SK-N-SH (cell line): ENCODE measurements at regions not wholly inside any gene's neighbourhood (a gene's known extent, or its start where the extent isn't known, plus 50 kb on each side); places are given as distances from the start of the nearest gene placed in this dataset.

ENCODE experiments used
- CTCF ChIA-PET: fragments of 300-600, 350-600 bp; formaldehyde crosslinking; extraction: SDS; loops from one replicate; lab custom pipeline; 2021; lab: Yijun Ruan, JAX
- POLR2A ChIA-PET: fragments of 350-600 bp; sonication (Branson Sonifier 250); formaldehyde crosslinking; extraction: SDS; loops from one replicate; lab custom pipeline; 2020; ENCODE audit warnings: antibody characterized with exemption, inconsistent platforms; lab: Yijun Ruan, JAX
- DNase-seq: peaks from one replicate; pipeline ENCODE4 v3.0.0; 2012
- H2AFZ ChIP-seq: fragments of 200-600 bp; sonication (generic); 2 replicates; pipeline ENCODE4 v1.8.1; 2016; ENCODE audit warnings: antibody characterized with exemption, mild to moderate bottlenecking, low read depth
- H3F3A ChIP-seq: fragments of 200-600 bp; sonication (generic); replicated peaks from 2 replicates; pipeline ENCODE3; 2016; ENCODE audit warnings: antibody characterized with exemption, mild to moderate bottlenecking; ENCODE audit not compliant: insufficient read depth
- H3K27ac ChIP-seq, 2 experiments: fragments of 200-500 bp in 1 of 2; fragments of 200-600 bp in 1 of 2; sonication (Bioruptor generic) in 1 of 2; sonication (generic), shearing (Covaris generic) in 1 of 2; 2 replicates each; pipeline versions ENCODE4 v1.5.1 to v1.6.1; 2014 to 2016; ENCODE audit warnings: low read depth in 2 of 2, inconsistent platforms in 1 of 2, low read length in 1 of 2, mild to moderate bottlenecking in 1 of 2, mixed read lengths in 1 of 2
- H3K27me3 ChIP-seq: fragments of 200-600 bp; sonication (generic), shearing (Covaris generic); 2 replicates; pipeline ENCODE4 v1.6.1; 2016; ENCODE audit warnings: mixed run types; ENCODE audit not compliant: insufficient read depth
- H3K36me3 ChIP-seq, 2 experiments: fragments of 200-500 bp in 1 of 2; fragments of 200-600 bp in 1 of 2; sonication (Bioruptor generic) in 1 of 2; sonication (generic) in 1 of 2; replicated peaks in 1 of 2; 2 replicates each; pipeline versions ENCODE3 to v1.5.1; 2014 to 2016; ENCODE audit warnings: low read length in 1 of 2, mild to moderate bottlenecking in 1 of 2; ENCODE audit not compliant: insufficient read depth in 2 of 2, control insufficient read depth in 1 of 2
- H3K4me1 ChIP-seq, 2 experiments: fragments of 200-500 bp in 1 of 2; fragments of 200-600 bp in 1 of 2; sonication (Bioruptor generic) in 1 of 2; sonication (generic), shearing (Covaris generic) in 1 of 2; 2 replicates each; pipeline versions ENCODE4 v1.5.1 to v1.6.1; 2014 to 2016; ENCODE audit warnings: low read depth in 1 of 2, low read length in 1 of 2, mixed run types in 1 of 2; ENCODE audit not compliant: insufficient read depth in 2 of 2, control insufficient read depth in 1 of 2
- H3K4me2 ChIP-seq: fragments of 200-600 bp; sonication (generic), shearing (Covaris generic); 2 replicates; pipeline ENCODE4 v1.6.1; 2017; ENCODE audit warnings: mixed run types
- H3K4me3 ChIP-seq, 2 experiments: fragments of 200-500 bp in 1 of 2; fragments of 200-600 bp in 1 of 2; sonication (Bioruptor generic) in 1 of 2; sonication (generic), shearing (Covaris generic) in 1 of 2; 2 replicates each; pipeline versions ENCODE4 v1.5.1 to v1.8.1; 2014 to 2016; ENCODE audit warnings: low read depth in 2 of 2, inconsistent platforms in 1 of 2, low read length in 1 of 2, mild to moderate bottlenecking in 1 of 2, mixed read lengths in 1 of 2, moderate library complexity in 1 of 2
- H3K79me2 ChIP-seq: fragments of 200-600 bp; sonication (generic); 2 replicates; pipeline ENCODE4 v1.8.1; 2017; ENCODE audit warnings: mild to moderate bottlenecking; ENCODE audit not compliant: insufficient read depth
- H3K9ac ChIP-seq: fragments of 200-600 bp; sonication (generic); 2 replicates; pipeline ENCODE4 v1.6.1; 2017; ENCODE audit warnings: mixed run types
- H3K9me2 ChIP-seq: fragments of 200-600 bp; sonication (generic); 2 replicates; pipeline ENCODE4 v1.6.1; 2017; ENCODE audit warnings: mixed run types
- H3K9me3 ChIP-seq: fragments of 200-600 bp; sonication (generic); 2 replicates; pipeline ENCODE4 v1.6.1; 2017; ENCODE audit warnings: mixed run types, mild to moderate bottlenecking, moderate library complexity
- H4K20me1 ChIP-seq: fragments of 200-600 bp; sonication (generic); 2 replicates; pipeline ENCODE4 v1.6.1; 2017; ENCODE audit warnings: mild to moderate bottlenecking, mixed run types; ENCODE audit not compliant: insufficient read depth
- ELF1 ChIP-seq: IDR thresholded peaks from 2 replicates; pipeline ENCODE4 v1.4.0; 2012
- EP300 ChIP-seq, 2 experiments: IDR thresholded peaks; 2 replicates each; pipeline versions ENCODE4 v1.4.0 to v1.6.1; 2012; ENCODE audit warnings: borderline replicate concordance in 1 of 2, low read depth in 1 of 2, low read length in 1 of 2
- FOSL2 ChIP-seq: IDR thresholded peaks from 2 replicates; pipeline ENCODE4 v1.4.0; 2012; ENCODE audit warnings: low read depth, mild to moderate bottlenecking, moderate library complexity, borderline replicate concordance
- GABPA ChIP-seq: IDR thresholded peaks from 2 replicates; pipeline ENCODE4 v1.4.0; 2012; ENCODE audit warnings: low read depth, mild to moderate bottlenecking
- GATA2 ChIP-seq: sonication (generic); formaldehyde crosslinking; IDR thresholded peaks from 2 replicates; pipeline ENCODE4 v1.5.0; 2020; ENCODE audit warnings: mild to moderate bottlenecking, missing genetic modification reagents
- JUND ChIP-seq: IDR thresholded peaks from 2 replicates; pipeline ENCODE4 v1.4.0; 2012
- MEF2A ChIP-seq: IDR thresholded peaks from 2 replicates; pipeline ENCODE4 v1.4.0; 2012; ENCODE audit warnings: low read depth, borderline replicate concordance
- NFIC ChIP-seq: IDR thresholded peaks from 2 replicates; pipeline ENCODE4 v1.4.0; 2012; ENCODE audit warnings: borderline replicate concordance
- NRF1 ChIP-seq: IDR thresholded peaks from 2 replicates; pipeline ENCODE4 v1.6.1; 2012; ENCODE audit warnings: low read depth, mild to moderate bottlenecking, low read length
- RAD21 ChIP-seq: IDR thresholded peaks from 2 replicates; pipeline ENCODE4 v1.6.1; 2012; ENCODE audit warnings: mild to moderate bottlenecking, low read length
- RXRA ChIP-seq: IDR thresholded peaks from 2 replicates; pipeline ENCODE4 v1.4.0; 2012; ENCODE audit warnings: low read depth, mild to moderate bottlenecking, borderline replicate concordance
- SIN3A ChIP-seq: IDR thresholded peaks from 2 replicates; pipeline ENCODE4 v1.6.1; 2012; ENCODE audit warnings: low read depth, mild to moderate bottlenecking, low read length, moderate library complexity, borderline replicate concordance
- SMC3 ChIP-seq: IDR thresholded peaks from 2 replicates; pipeline ENCODE4 v1.6.1; 2012; ENCODE audit warnings: low read depth, low read length, improper control_type of control experiment
- TAF1 ChIP-seq: IDR thresholded peaks from 2 replicates; pipeline ENCODE4 v1.6.1; 2012; ENCODE audit warnings: low read depth, mild to moderate bottlenecking, low read length, moderate library complexity, borderline replicate concordance
- TEAD4 ChIP-seq: IDR thresholded peaks from 2 replicates; pipeline ENCODE4 v1.4.0; 2012; ENCODE audit warnings: mild to moderate bottlenecking, borderline replicate concordance; ENCODE audit not compliant: insufficient read depth
- WGBS: methylation state at CpG from one replicate; pipeline ENCODE4 v1.1.6; 2017; ENCODE audit warnings: low lambda C conversion rate; 5-methylcytosine and 5-hydroxymethylcytosine counted together
- TF ChIP-seq, protein P1 (sequence below): fragments of 150-350 bp; IDR thresholded peaks from 2 replicates; pipeline ENCODE4 v1.6.1; 2017; ENCODE audit warnings: antibody characterized with exemption, low read length, low read depth, borderline replicate concordance
- TF ChIP-seq, protein P2 (sequence below): fragments of 150-350 bp; IDR thresholded peaks from 2 replicates; pipeline ENCODE4 v1.6.1; 2016; ENCODE audit warnings: mild to moderate bottlenecking, low read depth, low read length
- TF ChIP-seq, protein P3 (sequence below): IDR thresholded peaks from 2 replicates; pipeline ENCODE4 v1.4.0; 2012; ENCODE audit warnings: low read depth
- TF ChIP-seq, protein P4 (sequence below): IDR thresholded peaks from 2 replicates; pipeline ENCODE4 v1.4.0; 2012; ENCODE audit warnings: low read depth, borderline replicate concordance
- TF ChIP-seq, protein P5 (sequence below): IDR thresholded peaks from 2 replicates; pipeline ENCODE4 v1.4.0; 2012; ENCODE audit warnings: low read depth, borderline replicate concordance

DNA sequence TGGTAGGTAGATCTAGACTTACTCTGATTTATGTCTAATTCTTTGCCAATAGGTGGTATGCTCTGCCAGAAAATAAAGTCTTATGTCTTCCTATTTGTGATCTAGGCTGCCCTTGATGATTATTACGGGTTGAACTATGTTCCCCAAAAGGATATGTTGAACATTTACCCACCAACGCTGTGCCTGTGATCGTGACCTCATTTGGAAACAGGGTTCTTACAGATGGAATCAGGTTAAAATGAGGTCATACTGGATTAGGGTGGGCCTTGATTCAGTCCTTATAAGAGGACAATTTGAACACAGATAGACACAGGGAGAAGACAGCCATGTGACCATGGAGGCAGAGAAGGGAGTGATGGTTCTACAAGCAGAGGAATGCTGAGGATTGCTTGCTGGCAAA, 95.1 kb upstream of the BCAR3 start:
- Histone ChIP-seq H3K4me2 (no peak overlapping the region), H2AFZ (no peak overlapping the region), H3K9ac (no peak overlapping the region), H4K20me1 (no peaks in the 10 kb centered on the region), H3K4me3 (no peak overlapping the region), H3K9me3 (no peaks in the 10 kb centered on the region), H3K27ac (no peak overlapping the region), H3K36me3 (no peaks in the 10 kb centered on the region), H3K9me2 (no peaks in the 10 kb centered on the region), H3K27me3 (no peaks in the 10 kb centered on the region), H3K4me1 (peaks cover 0 to 26% of the 10 kb centered on the region in 2 experiments; a peak in 3 of 4 replicates), H3K79me2 (no peaks in the 10 kb centered on the region), H3F3A (peaks cover 25% of the 10 kb centered on the region)
- no peak for DNase-seq
- TF ChIP-seq JUND, result no peak
- TF ChIP-seq SMC3, result no peak
- no peak for TF ChIP-seq TEAD4
- TF ChIP-seq, protein P1, sequence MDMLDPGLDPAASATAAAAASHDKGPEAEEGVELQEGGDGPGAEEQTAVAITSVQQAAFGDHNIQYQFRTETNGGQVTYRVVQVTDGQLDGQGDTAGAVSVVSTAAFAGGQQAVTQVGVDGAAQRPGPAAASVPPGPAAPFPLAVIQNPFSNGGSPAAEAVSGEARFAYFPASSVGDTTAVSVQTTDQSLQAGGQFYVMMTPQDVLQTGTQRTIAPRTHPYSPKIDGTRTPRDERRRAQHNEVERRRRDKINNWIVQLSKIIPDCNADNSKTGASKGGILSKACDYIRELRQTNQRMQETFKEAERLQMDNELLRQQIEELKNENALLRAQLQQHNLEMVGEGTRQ, result no peak
- TF ChIP-seq RXRA, result no peak
- no peak for TF ChIP-seq NFIC
- TF ChIP-seq, protein P2, sequence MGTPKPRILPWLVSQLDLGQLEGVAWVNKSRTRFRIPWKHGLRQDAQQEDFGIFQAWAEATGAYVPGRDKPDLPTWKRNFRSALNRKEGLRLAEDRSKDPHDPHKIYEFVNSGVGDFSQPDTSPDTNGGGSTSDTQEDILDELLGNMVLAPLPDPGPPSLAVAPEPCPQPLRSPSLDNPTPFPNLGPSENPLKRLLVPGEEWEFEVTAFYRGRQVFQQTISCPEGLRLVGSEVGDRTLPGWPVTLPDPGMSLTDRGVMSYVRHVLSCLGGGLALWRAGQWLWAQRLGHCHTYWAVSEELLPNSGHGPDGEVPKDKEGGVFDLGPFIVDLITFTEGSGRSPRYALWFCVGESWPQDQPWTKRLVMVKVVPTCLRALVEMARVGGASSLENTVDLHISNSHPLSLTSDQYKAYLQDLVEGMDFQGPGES, result no peak
- TF ChIP-seq, protein P3, sequence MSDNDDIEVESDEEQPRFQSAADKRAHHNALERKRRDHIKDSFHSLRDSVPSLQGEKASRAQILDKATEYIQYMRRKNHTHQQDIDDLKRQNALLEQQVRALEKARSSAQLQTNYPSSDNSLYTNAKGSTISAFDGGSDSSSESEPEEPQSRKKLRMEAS, result no peak
- no peak for TF ChIP-seq MEF2A
- no peak for TF ChIP-seq NRF1
- no peak for TF ChIP-seq TAF1
- TF ChIP-seq EP300 (IDR thresholded peaks at IDR 0.05; ENCODE audit: borderline replicate concordance in 1 of 2, low read depth in 1 of 2, low read length in 1 of 2), result no peak
- no peak for TF ChIP-seq GATA2 (CRISPR knock-in tag)
- TF ChIP-seq, protein P4, sequence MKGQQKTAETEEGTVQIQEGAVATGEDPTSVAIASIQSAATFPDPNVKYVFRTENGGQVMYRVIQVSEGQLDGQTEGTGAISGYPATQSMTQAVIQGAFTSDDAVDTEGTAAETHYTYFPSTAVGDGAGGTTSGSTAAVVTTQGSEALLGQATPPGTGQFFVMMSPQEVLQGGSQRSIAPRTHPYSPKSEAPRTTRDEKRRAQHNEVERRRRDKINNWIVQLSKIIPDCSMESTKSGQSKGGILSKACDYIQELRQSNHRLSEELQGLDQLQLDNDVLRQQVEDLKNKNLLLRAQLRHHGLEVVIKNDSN, result no peak
- TF ChIP-seq GABPA, result no peak
- TF ChIP-seq ELF1, result no peak
- TF ChIP-seq RAD21, result no peak
- no peak for TF ChIP-seq SIN3A
- TF ChIP-seq, protein P5, sequence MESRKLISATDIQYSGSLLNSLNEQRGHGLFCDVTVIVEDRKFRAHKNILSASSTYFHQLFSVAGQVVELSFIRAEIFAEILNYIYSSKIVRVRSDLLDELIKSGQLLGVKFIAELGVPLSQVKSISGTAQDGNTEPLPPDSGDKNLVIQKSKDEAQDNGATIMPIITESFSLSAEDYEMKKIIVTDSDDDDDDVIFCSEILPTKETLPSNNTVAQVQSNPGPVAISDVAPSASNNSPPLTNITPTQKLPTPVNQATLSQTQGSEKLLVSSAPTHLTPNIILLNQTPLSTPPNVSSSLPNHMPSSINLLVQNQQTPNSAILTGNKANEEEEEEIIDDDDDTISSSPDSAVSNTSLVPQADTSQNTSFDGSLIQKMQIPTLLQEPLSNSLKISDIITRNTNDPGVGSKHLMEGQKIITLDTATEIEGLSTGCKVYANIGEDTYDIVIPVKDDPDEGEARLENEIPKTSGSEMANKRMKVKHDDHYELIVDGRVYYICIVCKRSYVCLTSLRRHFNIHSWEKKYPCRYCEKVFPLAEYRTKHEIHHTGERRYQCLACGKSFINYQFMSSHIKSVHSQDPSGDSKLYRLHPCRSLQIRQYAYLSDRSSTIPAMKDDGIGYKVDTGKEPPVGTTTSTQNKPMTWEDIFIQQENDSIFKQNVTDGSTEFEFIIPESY, result no peak
- no peak for TF ChIP-seq FOSL2
- POLR2A ChIA-PET, result no interaction called here
- WGBS, result 89% methylated on average over 3 of the region's 3 CpGs
- CTCF ChIA-PET, result no interaction called here
